ENCODE measurements at regions not wholly inside any gene's neighbourhood (a gene's known extent, or its start where the extent isn't known, plus 50 kb on each side); places are given as distances from the start of the nearest gene placed in this dataset.

DNA sequence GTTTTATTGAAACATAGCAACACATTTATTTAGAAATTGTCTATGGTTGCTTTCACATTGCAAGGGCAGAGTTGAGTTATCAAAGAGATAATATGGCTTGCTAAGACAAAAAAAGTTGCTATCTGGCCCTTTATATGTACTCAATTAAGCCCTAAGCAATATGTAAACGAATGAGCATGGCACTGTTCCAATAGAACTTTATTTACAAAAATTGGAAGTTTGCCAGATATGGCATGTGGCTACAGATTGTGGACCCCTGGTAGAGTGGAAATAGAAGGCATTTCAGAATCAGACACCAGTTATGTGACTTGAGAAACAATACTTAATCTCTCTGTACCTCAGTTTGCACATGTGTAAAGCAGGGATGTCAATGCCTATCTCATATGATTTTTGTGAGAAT, 515.6 kb upstream of the SGO1 start:
- Histone ChIP-seq H2BK15ac (ENCODE audit: low read depth, low read length) (no peak overlapping the region), H2BK5ac (ENCODE audit: insufficient read length, low read length) (no peak overlapping the region), H2BK12ac (ENCODE audit: insufficient read length, low read depth, low read length) (no peak overlapping the region), H3K9ac (ENCODE audit: extremely low read depth, insufficient read length, low read length) (no peak overlapping the region), H3K79me1 (ENCODE audit: insufficient read depth, low read depth, low read length, poor library complexity, severe bottlenecking) (no peaks in the 10 kb centered on the region), H3K23ac (ENCODE audit: insufficient read length, low read depth, low read length) (no peak overlapping the region), H3K18ac (ENCODE audit: insufficient read length, low read depth, low read length) (no peak overlapping the region), H3T11ph (ENCODE audit: low read length) (no peak overlapping the region), H4K20me1 (ENCODE audit: control insufficient read depth, insufficient read depth, insufficient read length) (no peaks in the 10 kb centered on the region), H3K14ac (ENCODE audit: insufficient read depth, low read length) (no peak overlapping the region), H2BK20ac (ENCODE audit: low read depth, low read length, poor library complexity, severe bottlenecking) (no peak overlapping the region), H4K8ac (replicated peaks; ENCODE audit: insufficient read length, low read depth, low read length) (no peak overlapping the region), H2AK5ac (ENCODE audit: insufficient read length, low read length) (no peak overlapping the region), H2BK120ac (ENCODE audit: low read depth, low read length, poor library complexity, severe bottlenecking) (no peak overlapping the region), H4K91ac (ENCODE audit: insufficient read length, low read depth, low read length) (no peak overlapping the region), H3K27me3 (ENCODE audit: insufficient read depth, low read length) (no peaks in the 10 kb centered on the region), H3K4me1 (ENCODE audit: insufficient read depth, low read length) (no peaks in the 10 kb centered on the region), H3K27ac (ENCODE audit: insufficient read length, low read depth, low read length) (no peak overlapping the region), H3K9me3 (ENCODE audit: control insufficient read depth, low read depth, low read length) (no peaks in the 10 kb centered on the region), H3K23me2 (ENCODE audit: insufficient read length, low read depth, low read length, poor library complexity, severe bottlenecking) (no peaks in the 10 kb centered on the region), H4K5ac (ENCODE audit: insufficient read length, low read depth, low read length) (no peak overlapping the region), H2AFZ (ENCODE audit: low read length) (no peak overlapping the region), H3K4ac (ENCODE audit: low read depth, low read length) (no peak overlapping the region), H3K79me2 (ENCODE audit: insufficient read depth, low read length) (no peaks in the 10 kb centered on the region), H3K56ac (ENCODE audit: insufficient read length, low read depth, low read length) (no peak overlapping the region), H3K4me2 (ENCODE audit: insufficient read depth, insufficient read length, low read length) (no peak overlapping the region)
- Mint-ChIP-seq H3K36me3 (ENCODE audit: insufficient read depth in 1 of 3, low read depth in 3 of 3) (no peaks in the 10 kb centered on the region), H3K4me1 (0 out of 4 replicates have a peak, but pooled peaks cover 0 to 3% of the 10 kb centered on the region in 2 experiments), H3K9me3 (no peaks in the 10 kb centered on the region), H3K27ac (no peak overlapping the region), H3K27me3 (ENCODE audit: low read depth) (no peaks in the 10 kb centered on the region), H3K4me3 (no peak overlapping the region)
- TF ChIP-seq, protein P1, sequence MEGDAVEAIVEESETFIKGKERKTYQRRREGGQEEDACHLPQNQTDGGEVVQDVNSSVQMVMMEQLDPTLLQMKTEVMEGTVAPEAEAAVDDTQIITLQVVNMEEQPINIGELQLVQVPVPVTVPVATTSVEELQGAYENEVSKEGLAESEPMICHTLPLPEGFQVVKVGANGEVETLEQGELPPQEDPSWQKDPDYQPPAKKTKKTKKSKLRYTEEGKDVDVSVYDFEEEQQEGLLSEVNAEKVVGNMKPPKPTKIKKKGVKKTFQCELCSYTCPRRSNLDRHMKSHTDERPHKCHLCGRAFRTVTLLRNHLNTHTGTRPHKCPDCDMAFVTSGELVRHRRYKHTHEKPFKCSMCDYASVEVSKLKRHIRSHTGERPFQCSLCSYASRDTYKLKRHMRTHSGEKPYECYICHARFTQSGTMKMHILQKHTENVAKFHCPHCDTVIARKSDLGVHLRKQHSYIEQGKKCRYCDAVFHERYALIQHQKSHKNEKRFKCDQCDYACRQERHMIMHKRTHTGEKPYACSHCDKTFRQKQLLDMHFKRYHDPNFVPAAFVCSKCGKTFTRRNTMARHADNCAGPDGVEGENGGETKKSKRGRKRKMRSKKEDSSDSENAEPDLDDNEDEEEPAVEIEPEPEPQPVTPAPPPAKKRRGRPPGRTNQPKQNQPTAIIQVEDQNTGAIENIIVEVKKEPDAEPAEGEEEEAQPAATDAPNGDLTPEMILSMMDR (conservative IDR thresholded peaks at IDR 0.05) = no peak
- WGBS (ENCODE audit: extremely low coverage, insufficient read length, low lambda C conversion rate) = no CpG with 5 or more reads among the region's 1 CpG
- no peak for DNase-seq

All from H9 (cell line).